ENCODE measurements at regions not wholly inside any gene's neighbourhood (a gene's known extent, or its start where the extent isn't known, plus 50 kb on each side); places are given as distances from the start of the nearest gene placed in this dataset.

DNA sequence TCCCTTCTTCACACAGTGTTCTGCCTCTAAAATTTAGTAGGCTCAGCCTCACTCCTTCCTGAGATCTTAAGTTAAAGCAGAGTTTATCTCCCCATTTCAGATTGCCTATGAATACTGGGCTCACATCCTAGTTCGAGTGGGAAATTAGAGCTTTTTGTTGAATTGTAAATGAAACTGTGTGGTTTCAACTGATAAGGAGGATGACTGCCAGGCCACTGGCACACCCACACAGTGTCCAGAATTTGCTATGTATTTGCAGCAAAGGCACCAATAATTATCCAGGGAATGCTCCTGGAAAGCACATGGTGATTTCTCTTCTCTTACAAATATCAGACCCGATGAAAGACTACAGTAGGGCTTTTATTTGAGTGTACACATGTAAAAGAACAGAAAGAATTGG, 308.1 kb upstream of the COL8A1 start:
- Histone ChIP-seq H3K9me3 (ENCODE audit: low read length) (no peaks in the 10 kb centered on the region), H3K27ac (ENCODE audit: low read depth, low read length) (no peak overlapping the region), H3K4me3 (ENCODE audit: low read depth in 1 of 2, low read length in 2 of 2) (no peak overlapping the region)

DNA sequence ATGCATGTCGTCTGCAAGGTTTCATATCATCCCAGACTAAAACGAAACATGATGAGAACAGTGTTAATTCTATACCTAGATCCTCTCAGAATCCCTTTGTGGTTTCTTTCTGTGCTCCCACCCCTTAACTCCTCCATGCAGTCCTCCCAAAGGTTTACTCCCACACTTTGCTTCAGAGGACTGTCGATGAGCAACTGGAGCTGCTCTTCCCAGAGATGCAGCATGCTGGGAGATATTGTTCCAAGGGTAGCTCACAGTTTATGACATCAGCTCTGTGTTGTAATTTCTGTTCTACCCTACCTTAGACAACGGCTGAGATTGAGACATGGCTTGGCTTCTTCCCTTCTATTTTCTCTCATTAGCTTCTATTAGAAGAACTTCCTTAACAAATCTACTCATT, 313.0 kb upstream of the COL8A1 start:
- no peaks in the 10 kb centered on the region for H3K27me3 ChIP-seq (ENCODE audit: control insufficient read depth in 1 of 2, insufficient read depth in 2 of 2, low read length in 2 of 2)

More for the DNA sequence above, 308.1 kb upstream of the COL8A1 start:
- Histone ChIP-seq H3K4me1 (ENCODE audit: insufficient read depth, low read length) (no peaks in the 10 kb centered on the region), H3K27me3 (ENCODE audit: control insufficient read depth in 1 of 2, insufficient read depth in 2 of 2, low read length in 2 of 2) (no peaks in the 10 kb centered on the region), H3K9ac (ENCODE audit: low read length) (no peak overlapping the region), H3K36me3 (ENCODE audit: insufficient read depth, low read length) (no peaks in the 10 kb centered on the region)

DNA sequence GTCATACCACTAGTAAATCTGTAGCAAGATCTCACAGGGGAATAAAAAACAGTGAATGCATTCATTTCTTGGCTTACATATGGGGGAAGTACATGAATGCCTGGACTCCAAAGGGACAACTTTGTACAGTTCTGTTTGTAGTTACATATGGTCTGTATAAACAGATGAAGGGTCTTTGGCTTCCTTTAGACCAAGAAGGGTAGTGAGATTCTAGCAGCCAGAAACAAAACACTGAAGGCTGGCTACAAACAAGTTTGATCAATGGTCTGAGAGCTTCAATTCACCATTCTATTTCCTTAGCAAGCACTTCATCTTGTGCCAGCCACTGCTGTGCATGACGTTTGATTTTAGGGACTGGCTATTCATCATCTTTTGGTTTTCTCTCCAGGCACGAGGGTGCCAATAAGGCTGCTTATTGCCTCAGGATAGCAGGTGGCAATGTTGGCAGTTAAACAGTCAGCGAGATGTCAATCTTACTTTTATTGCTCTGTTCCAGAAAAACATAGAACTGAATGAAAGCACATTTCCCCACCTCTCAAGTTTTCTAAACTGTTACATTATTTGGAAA, 313.7 kb upstream of the COL8A1 start:
- no peak overlapping the region for H3K4me3 ChIP-seq (ENCODE audit: low read depth in 1 of 2, low read length in 2 of 2)
- no peaks in the 10 kb centered on the region for H3K9me3 ChIP-seq (ENCODE audit: low read length)
- H3K27ac ChIP-seq (ENCODE audit: low read depth, low read length), result no peak overlapping the region
- H3K36me3 ChIP-seq (ENCODE audit: insufficient read depth, low read length), result no peaks in the 10 kb centered on the region
- H3K4me1 ChIP-seq (ENCODE audit: insufficient read depth, low read length), result peaks cover 5% of the 10 kb centered on the region
- no peaks in the 10 kb centered on the region for H3K27me3 ChIP-seq (ENCODE audit: control insufficient read depth in 1 of 2, insufficient read depth in 2 of 2, low read length in 2 of 2)
- H3K9ac ChIP-seq (ENCODE audit: low read length), result no peak overlapping the region

More for the DNA sequence above, 313.0 kb upstream of the COL8A1 start:
- Histone ChIP-seq H3K4me3 (ENCODE audit: low read depth in 1 of 2, low read length in 2 of 2) (no peak overlapping the region), H3K9ac (ENCODE audit: low read length) (no peak overlapping the region), H3K36me3 (ENCODE audit: insufficient read depth, low read length) (no peaks in the 10 kb centered on the region), H3K27ac (ENCODE audit: low read depth, low read length) (no peak overlapping the region), H3K9me3 (ENCODE audit: low read length) (no peaks in the 10 kb centered on the region), H3K4me1 (ENCODE audit: insufficient read depth, low read length) (no peaks in the 10 kb centered on the region)

DNA sequence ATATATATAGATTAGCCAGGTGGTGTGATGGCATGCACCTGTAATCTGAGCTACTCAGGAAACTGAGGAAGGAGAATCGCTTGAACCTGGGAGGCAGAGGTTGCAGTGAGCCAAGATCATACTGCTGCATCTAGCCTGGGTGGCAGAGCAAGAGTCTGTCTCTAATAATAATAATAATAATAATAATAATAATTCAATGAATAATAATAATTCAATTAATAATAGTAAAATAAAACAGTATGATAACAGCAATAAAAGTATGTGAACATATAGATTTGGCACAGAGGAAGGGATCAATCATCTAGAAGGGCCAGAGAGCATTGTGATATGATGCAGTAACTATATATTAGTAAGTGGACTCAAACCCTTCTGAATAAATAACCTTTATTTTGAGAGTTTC, 314.5 kb upstream of the COL8A1 start:
- no peaks in the 10 kb centered on the region for H3K9me3 ChIP-seq (ENCODE audit: low read length)
- no peak overlapping the region for H3K9ac ChIP-seq (ENCODE audit: low read length)
- H3K4me1 ChIP-seq (ENCODE audit: insufficient read depth, low read length), result peaks cover 5% of the 10 kb centered on the region
- H3K4me3 ChIP-seq (ENCODE audit: low read depth in 1 of 2, low read length in 2 of 2), result no peak overlapping the region
- no peak overlapping the region for H3K27ac ChIP-seq (ENCODE audit: low read depth, low read length)
- no peaks in the 10 kb centered on the region for H3K36me3 ChIP-seq (ENCODE audit: insufficient read depth, low read length)
- no peaks in the 10 kb centered on the region for H3K27me3 ChIP-seq (ENCODE audit: control insufficient read depth in 1 of 2, insufficient read depth in 2 of 2, low read length in 2 of 2)

DNA sequence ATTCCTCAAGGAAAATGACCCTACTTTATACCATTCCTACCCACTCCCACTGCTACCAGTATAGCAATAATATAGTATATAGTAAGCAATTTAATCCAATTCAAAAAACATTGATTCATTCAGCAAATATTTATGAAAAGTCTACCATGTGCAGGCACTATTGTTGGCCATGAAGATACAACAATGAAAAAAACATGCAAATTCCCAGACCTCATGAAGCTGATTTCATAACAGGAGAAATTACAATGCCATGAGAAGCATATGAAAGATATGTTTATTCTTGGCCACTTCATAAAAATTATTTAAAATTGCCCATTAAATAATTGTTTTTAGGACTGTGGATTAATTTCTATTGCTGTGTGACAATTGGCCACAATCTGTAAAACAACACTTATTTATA, 315.8 kb upstream of the COL8A1 start:
- Histone ChIP-seq H3K27me3 (ENCODE audit: control insufficient read depth in 1 of 2, insufficient read depth in 2 of 2, low read length in 2 of 2) (no peaks in the 10 kb centered on the region), H3K4me3 (ENCODE audit: low read depth in 1 of 2, low read length in 2 of 2) (no peak overlapping the region), H3K27ac (ENCODE audit: low read depth, low read length) (no peak overlapping the region), H3K9ac (ENCODE audit: low read length) (no peak overlapping the region), H3K36me3 (ENCODE audit: insufficient read depth, low read length) (no peaks in the 10 kb centered on the region), H3K4me1 (ENCODE audit: insufficient read depth, low read length) (peaks cover 5% of the 10 kb centered on the region), H3K9me3 (ENCODE audit: low read length) (no peaks in the 10 kb centered on the region)

DNA sequence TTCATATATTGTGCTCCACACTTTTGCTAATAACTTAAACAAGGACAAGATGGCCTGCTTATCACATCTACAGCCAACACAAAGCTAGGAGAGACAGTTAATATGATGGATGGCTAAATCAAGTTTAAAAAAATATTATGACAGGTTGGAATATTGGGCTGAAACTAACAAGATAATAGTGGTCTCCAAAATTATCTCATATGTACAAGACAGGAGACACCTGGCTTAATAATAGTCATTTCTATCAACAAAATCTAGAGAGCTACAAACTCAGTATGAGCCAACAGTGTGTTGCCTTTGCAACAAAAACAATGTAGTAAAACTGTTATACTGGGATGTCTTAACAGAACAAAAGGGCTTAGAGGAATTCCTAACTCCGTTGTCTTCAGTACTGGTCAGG, 317.1 kb upstream of the COL8A1 start:
- Histone ChIP-seq H3K27ac (ENCODE audit: low read depth, low read length) (no peak overlapping the region), H3K9me3 (ENCODE audit: low read length) (no peaks in the 10 kb centered on the region)

DNA sequence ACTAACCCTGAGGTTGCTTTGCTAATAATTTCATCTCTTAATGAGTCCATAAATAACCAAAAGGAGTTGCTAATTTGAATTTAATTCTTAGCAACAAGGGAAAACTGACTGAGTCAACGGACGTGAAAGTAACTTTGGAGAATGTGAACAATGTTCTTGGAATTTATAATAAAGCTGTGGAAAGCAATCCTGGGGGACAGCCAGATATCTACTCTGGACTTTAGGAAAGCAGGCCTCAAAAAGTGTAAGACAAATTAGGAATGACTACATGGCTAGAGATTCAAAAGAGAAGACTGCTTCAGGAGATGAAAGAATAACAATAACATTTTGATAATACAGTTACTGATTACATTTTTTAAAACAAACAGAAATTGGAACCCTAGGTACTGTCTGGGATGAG, 318.4 kb upstream of the COL8A1 start:
- no peaks in the 10 kb centered on the region for H3K27me3 ChIP-seq (ENCODE audit: control insufficient read depth in 1 of 2, insufficient read depth in 2 of 2, low read length in 2 of 2)
- H3K4me3 ChIP-seq (ENCODE audit: low read depth in 1 of 2, low read length in 2 of 2), result no peak overlapping the region
- peaks cover 5% of the 10 kb centered on the region for H3K4me1 ChIP-seq (ENCODE audit: insufficient read depth, low read length)
- no peaks in the 10 kb centered on the region for H3K9me3 ChIP-seq (ENCODE audit: low read length)
- H3K27ac ChIP-seq (ENCODE audit: low read depth, low read length), result no peak overlapping the region
- H3K9ac ChIP-seq (ENCODE audit: low read length), result no peak overlapping the region
- no peaks in the 10 kb centered on the region for H3K36me3 ChIP-seq (ENCODE audit: insufficient read depth, low read length)

More for the DNA sequence above, 317.1 kb upstream of the COL8A1 start:
- no peaks in the 10 kb centered on the region for H3K36me3 ChIP-seq (ENCODE audit: insufficient read depth, low read length)
- H3K27me3 ChIP-seq (ENCODE audit: control insufficient read depth in 1 of 2, insufficient read depth in 2 of 2, low read length in 2 of 2), result no peaks in the 10 kb centered on the region
- no peak overlapping the region for H3K4me3 ChIP-seq (ENCODE audit: low read depth in 1 of 2, low read length in 2 of 2)
- peaks cover 5% of the 10 kb centered on the region for H3K4me1 ChIP-seq (ENCODE audit: insufficient read depth, low read length)
- H3K9ac ChIP-seq (ENCODE audit: low read length), result no peak overlapping the region

DNA sequence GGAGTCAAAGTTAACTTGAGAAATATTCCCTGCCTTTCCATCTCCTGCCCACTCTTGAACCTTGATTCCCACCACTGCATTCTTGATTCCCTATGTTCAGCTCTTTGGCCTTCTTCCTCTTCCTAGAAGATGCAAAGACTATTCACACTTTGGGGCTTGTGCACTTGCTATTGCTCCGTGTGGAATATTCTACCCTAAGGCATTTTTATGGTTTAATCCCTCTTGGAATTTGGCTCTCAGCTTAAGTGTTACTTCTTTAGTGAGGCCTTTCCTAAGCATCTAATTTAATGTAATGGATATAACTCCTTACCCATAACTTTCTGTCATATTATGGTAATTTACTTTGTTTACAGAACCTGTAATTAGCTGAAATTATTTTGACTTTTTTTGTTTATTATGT, 318.9 kb upstream of the COL8A1 start:
- no peaks in the 10 kb centered on the region for H3K9me3 ChIP-seq (ENCODE audit: low read length)
- H3K4me3 ChIP-seq (ENCODE audit: low read depth in 1 of 2, low read length in 2 of 2), result no peak overlapping the region
- no peaks in the 10 kb centered on the region for H3K36me3 ChIP-seq (ENCODE audit: insufficient read depth, low read length)
- H3K27me3 ChIP-seq (ENCODE audit: control insufficient read depth in 1 of 2, insufficient read depth in 2 of 2, low read length in 2 of 2), result no peaks in the 10 kb centered on the region
- no peak overlapping the region for H3K27ac ChIP-seq (ENCODE audit: low read depth, low read length)
- peaks cover 5% of the 10 kb centered on the region for H3K4me1 ChIP-seq (ENCODE audit: insufficient read depth, low read length)
- H3K9ac ChIP-seq (ENCODE audit: low read length), result no peak overlapping the region

DNA sequence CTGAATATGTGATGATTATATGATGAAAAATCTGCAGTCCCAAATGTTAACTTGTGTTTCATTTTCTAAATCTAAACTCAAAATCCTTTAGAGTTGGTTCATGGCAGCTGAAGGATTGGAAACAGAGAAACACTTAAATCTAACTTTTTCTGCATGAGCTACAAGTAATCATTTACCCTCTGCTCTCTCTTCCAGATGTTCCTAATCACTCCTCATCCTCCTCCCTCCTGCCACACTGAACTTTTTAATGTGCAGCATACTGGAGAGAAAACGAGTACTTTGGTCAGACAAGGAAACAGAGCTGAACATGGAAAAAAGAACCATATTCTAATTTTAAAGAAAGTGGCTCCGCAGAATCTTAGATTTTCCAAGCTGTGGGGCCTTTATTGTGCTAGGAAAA, 321.2 kb upstream of the COL8A1 start:
- no peak overlapping the region for H3K27ac ChIP-seq (ENCODE audit: low read depth, low read length)
- peaks cover 5% of the 10 kb centered on the region for H3K4me1 ChIP-seq (ENCODE audit: insufficient read depth, low read length)
- no peaks in the 10 kb centered on the region for H3K36me3 ChIP-seq (ENCODE audit: insufficient read depth, low read length)
- H3K4me3 ChIP-seq (ENCODE audit: low read depth in 1 of 2, low read length in 2 of 2), result no peak overlapping the region
- no peaks in the 10 kb centered on the region for H3K27me3 ChIP-seq (ENCODE audit: control insufficient read depth in 1 of 2, insufficient read depth in 2 of 2, low read length in 2 of 2)
- no peak overlapping the region for H3K9ac ChIP-seq (ENCODE audit: low read length)
- H3K9me3 ChIP-seq (ENCODE audit: low read length), result no peaks in the 10 kb centered on the region

DNA sequence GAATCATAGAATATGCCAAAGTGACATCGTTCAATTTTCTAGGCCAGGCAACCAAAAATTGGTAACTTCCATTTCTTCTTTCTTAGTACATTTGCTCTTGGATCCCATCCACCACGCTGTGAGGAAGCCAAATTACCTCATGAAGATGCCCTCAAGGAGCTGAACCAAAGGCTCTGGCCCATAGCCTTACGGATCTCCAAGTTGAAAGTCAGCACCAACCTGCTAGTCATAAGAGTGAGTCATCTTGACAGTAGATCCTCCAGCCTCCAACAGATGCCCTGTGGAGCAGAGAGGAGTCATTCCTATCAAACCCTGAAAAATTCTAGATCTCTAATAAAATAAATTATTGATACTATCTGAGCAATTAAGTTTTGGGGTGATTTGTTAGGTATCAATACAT, 322.5 kb upstream of the COL8A1 start:
- Histone ChIP-seq H3K27ac (ENCODE audit: low read depth, low read length) (no peak overlapping the region), H3K4me3 (ENCODE audit: low read depth in 1 of 2, low read length in 2 of 2) (no peak overlapping the region), H3K4me1 (ENCODE audit: insufficient read depth, low read length) (peaks cover 5% of the 10 kb centered on the region), H3K9me3 (ENCODE audit: low read length) (no peaks in the 10 kb centered on the region), H3K36me3 (ENCODE audit: insufficient read depth, low read length) (no peaks in the 10 kb centered on the region), H3K27me3 (ENCODE audit: control insufficient read depth in 1 of 2, insufficient read depth in 2 of 2, low read length in 2 of 2) (no peaks in the 10 kb centered on the region), H3K9ac (ENCODE audit: low read length) (no peak overlapping the region)

DNA sequence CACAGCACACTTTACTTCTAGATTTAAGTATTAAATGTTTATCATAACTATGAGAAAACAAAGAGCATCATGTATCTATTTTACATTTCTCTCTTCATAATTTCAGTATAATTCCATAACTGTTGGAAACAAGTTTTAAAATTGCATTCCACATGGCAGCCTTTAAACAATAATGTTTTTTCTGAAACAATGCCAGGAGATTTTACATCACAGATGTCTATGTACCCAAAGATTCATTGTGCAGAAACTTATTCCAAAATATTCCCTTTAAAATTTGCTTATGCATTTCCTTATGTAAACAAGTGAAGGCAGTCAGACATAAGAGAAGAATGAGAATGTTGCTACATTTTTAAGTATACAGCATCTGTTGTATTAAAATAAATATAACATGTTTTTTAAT, 324.9 kb upstream of the COL8A1 start:
- Histone ChIP-seq H3K4me3 (ENCODE audit: low read depth in 1 of 2, low read length in 2 of 2) (no peak overlapping the region), H3K9me3 (ENCODE audit: low read length) (no peaks in the 10 kb centered on the region), H3K9ac (ENCODE audit: low read length) (no peak overlapping the region), H3K27ac (ENCODE audit: low read depth, low read length) (no peak overlapping the region), H3K4me1 (ENCODE audit: insufficient read depth, low read length) (no peaks in the 10 kb centered on the region), H3K27me3 (ENCODE audit: control insufficient read depth in 1 of 2, insufficient read depth in 2 of 2, low read length in 2 of 2) (no peaks in the 10 kb centered on the region), H3K36me3 (ENCODE audit: insufficient read depth, low read length) (no peaks in the 10 kb centered on the region)

DNA sequence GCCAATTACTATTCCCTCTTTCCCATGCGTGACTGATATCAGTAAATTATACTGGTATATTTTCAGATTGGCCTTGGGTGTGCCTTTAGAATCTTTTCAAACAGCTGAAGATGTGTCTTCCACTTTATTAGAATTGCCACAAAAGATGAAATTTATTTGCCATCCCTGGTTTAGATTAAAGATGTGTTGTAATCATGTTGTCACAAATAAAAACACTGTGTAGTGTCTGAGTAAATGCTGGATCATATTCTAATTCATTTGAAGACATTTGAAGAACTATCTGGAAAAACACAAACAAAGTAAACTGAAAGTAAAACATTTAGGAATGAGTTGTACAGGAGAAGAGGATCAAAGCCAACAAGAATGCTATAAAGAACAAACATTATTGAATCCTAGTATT, 339.7 kb upstream of the COL8A1 start:
- no peaks in the 10 kb centered on the region for H3K9me3 ChIP-seq (ENCODE audit: low read length)
- H3K27ac ChIP-seq (ENCODE audit: low read depth, low read length), result no peak overlapping the region
- H3K4me1 ChIP-seq (ENCODE audit: insufficient read depth, low read length), result no peaks in the 10 kb centered on the region
- H3K27me3 ChIP-seq (ENCODE audit: control insufficient read depth in 1 of 2, insufficient read depth in 2 of 2, low read length in 2 of 2), result no peaks in the 10 kb centered on the region
- H3K36me3 ChIP-seq (ENCODE audit: insufficient read depth, low read length), result no peaks in the 10 kb centered on the region
- no peak overlapping the region for H3K9ac ChIP-seq (ENCODE audit: low read length)
- H3K4me3 ChIP-seq (ENCODE audit: low read depth in 1 of 2, low read length in 2 of 2), result no peak overlapping the region

Data from muscle layer of colon (tissue), 2 donors.